ENCODE measurements at regions not wholly inside any gene's neighbourhood (a gene's known extent, or its start where the extent isn't known, plus 50 kb on each side); places are given as distances from the start of the nearest gene placed in this dataset.

GRCh38 chr2:217420854-217421253, 561.0 kb upstream of the TNP1 start:
- no peak overlapping the region for H3K27ac Mint-ChIP-seq
- H3K4me2 ChIP-seq (replicated peaks; ENCODE audit: extremely low read depth, low read length, poor library complexity, severe bottlenecking) = no peak overlapping the region
- peaks cover 10 to 13% of the 10 kb centered on the region in 2 donors for H3K27me3 ChIP-seq (ENCODE audit: control insufficient read depth in 2 of 2, insufficient read depth in 2 of 2, low read length in 2 of 2)
- H3K4me3 Mint-ChIP-seq = no peak overlapping the region
- peaks cover 0 to 7% (median 0%) of the 10 kb centered on the region in 7 donors for H3K9me3 Mint-ChIP-seq
- no peaks in the 10 kb centered on the region for H3K36me3 ChIP-seq (replicated peaks in 1 of 2; ENCODE audit: control insufficient read depth in 1 of 2, insufficient read depth in 2 of 2, low read length in 2 of 2)
- H3K4me1 Mint-ChIP-seq = peaks cover 2% of the 10 kb centered on the region
- H2AFZ ChIP-seq (ENCODE audit: insufficient read depth, low read depth, low read length, poor library complexity, severe bottlenecking) = no peak overlapping the region
- no peaks in the 10 kb centered on the region for H4K20me1 ChIP-seq (ENCODE audit: insufficient read depth, low read length)
- no peaks in the 10 kb centered on the region for H3K9me3 ChIP-seq (replicated peaks in 1 of 2; ENCODE audit: control insufficient read depth in 1 of 2, insufficient read depth in 1 of 2, low read length in 2 of 2)
- no peak overlapping the region for H3K27ac ChIP-seq (ENCODE audit: low read depth in 1 of 2, low read length in 2 of 2)
- no peak overlapping the region for H3K4me3 ChIP-seq (replicated peaks in 1 of 3; ENCODE audit: low read depth in 2 of 3, low read length in 3 of 3)
- H3K79me2 ChIP-seq (ENCODE audit: insufficient read depth, low read length) = no peaks in the 10 kb centered on the region
- no CpG with 5 or more reads among the region's 4 CpGs for WGBS (ENCODE audit: insufficient coverage)
- peaks cover 0 to under 1% of the 10 kb centered on the region in 2 donors for H3K4me1 ChIP-seq (ENCODE audit: control insufficient read depth in 1 of 2, insufficient read depth in 2 of 2, low read length in 2 of 2)
- DNase-seq = no peak
- H3K9ac ChIP-seq (ENCODE audit: insufficient read depth, low read length, poor library complexity, severe bottlenecking) = no peak overlapping the region
- H3K27me3 Mint-ChIP-seq (ENCODE audit: low read depth in 3 of 3) = peaks cover 4 to 22% (median 11%) of the 10 kb centered on the region in 3 donors
- H3K36me3 Mint-ChIP-seq = peaks cover 0 to 5% of the 10 kb centered on the region in 2 donors
- no peak for TF ChIP-seq CTCF (IDR thresholded peaks at IDR 0.05)
- intact Hi-C loops (cut with micrococcal nuclease) = no loop called here

- peaks cover 0 to 3% of the 10 kb centered on the region in 2 donors for H3K4me1 ChIP-seq (ENCODE audit: control insufficient read depth in 1 of 2, insufficient read depth in 2 of 2, low read length in 2 of 2)
- H3K9ac ChIP-seq (ENCODE audit: insufficient read depth, low read length, poor library complexity, severe bottlenecking) = no peak overlapping the region
- H3K4me3 Mint-ChIP-seq = no peak overlapping the region
- no peak overlapping the region for H3K4me3 ChIP-seq (replicated peaks in 1 of 3; ENCODE audit: low read depth in 2 of 3, low read length in 3 of 3)
- no peaks in the 10 kb centered on the region for H3K36me3 Mint-ChIP-seq
- H3K36me3 ChIP-seq (replicated peaks in 1 of 2; ENCODE audit: control insufficient read depth in 1 of 2, insufficient read depth in 2 of 2, low read length in 2 of 2) = no peaks in the 10 kb centered on the region
- no peaks in the 10 kb centered on the region for H3K9me3 ChIP-seq (replicated peaks in 1 of 2; ENCODE audit: control insufficient read depth in 1 of 2, insufficient read depth in 1 of 2, low read length in 2 of 2)
- no peak overlapping the region for H3K4me2 ChIP-seq (replicated peaks; ENCODE audit: extremely low read depth, low read length, poor library complexity, severe bottlenecking)
- no peak for TF ChIP-seq CTCF (IDR thresholded peaks at IDR 0.05)
- no peak overlapping the region for H3K27ac Mint-ChIP-seq
- no peaks in the 10 kb centered on the region for H3K79me2 ChIP-seq (ENCODE audit: insufficient read depth, low read length)
- no peak for DNase-seq
- H3K27me3 Mint-ChIP-seq (ENCODE audit: low read depth in 3 of 3) = peaks cover 8 to 24% (median 15%) of the 10 kb centered on the region in 3 donors
- H3K9me3 Mint-ChIP-seq = peaks cover 0 to 4% (median 0%) of the 10 kb centered on the region in 7 donors
- H3K4me1 Mint-ChIP-seq = peaks cover 5% of the 10 kb centered on the region
- no peaks in the 10 kb centered on the region for H4K20me1 ChIP-seq (ENCODE audit: insufficient read depth, low read length)
- no peak overlapping the region for H3K27ac ChIP-seq (ENCODE audit: low read depth in 1 of 2, low read length in 2 of 2)
- H3K27me3 ChIP-seq (ENCODE audit: control insufficient read depth in 2 of 2, insufficient read depth in 2 of 2, low read length in 2 of 2) = peaks cover 13 to 15% of the 10 kb centered on the region in 2 donors
- 96% methylated on average over 3 of the region's 5 CpGs for WGBS (ENCODE audit: insufficient coverage)
- intact Hi-C loops (cut with micrococcal nuclease) = no loop called here
- no peak overlapping the region for H2AFZ ChIP-seq (ENCODE audit: insufficient read depth, low read depth, low read length, poor library complexity, severe bottlenecking)
Measured at GRCh38 chr2:217419055-217419671, 559.3 kb upstream of the TNP1 start.

Data from CD14-positive monocyte (primary cell).